ENCODE measurements at regions not wholly inside any gene's neighbourhood (a gene's known extent, or its start where the extent isn't known, plus 50 kb on each side); places are given as distances from the start of the nearest gene placed in this dataset.

DNA sequence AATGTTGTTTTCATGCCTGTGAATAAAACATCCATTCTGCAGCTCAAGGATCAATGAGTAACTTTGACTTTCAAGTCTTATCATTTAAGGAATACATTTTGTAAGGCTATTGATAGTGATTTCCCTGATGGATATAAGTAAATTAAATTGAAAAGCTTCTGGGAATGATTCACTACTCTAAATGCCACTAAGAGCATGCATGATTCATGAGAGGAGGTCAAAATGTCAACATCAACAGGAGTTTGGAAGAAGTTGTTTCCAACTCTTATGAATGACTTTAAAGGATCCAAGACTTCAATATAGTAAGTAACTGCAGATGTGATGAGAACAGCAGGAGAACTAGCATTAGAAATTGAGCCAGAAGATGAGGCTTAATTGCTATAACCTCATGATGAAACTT lies 1487.3 kb downstream of the PCDH7 start:
- Mint-ChIP-seq H3K4me3 (no peak overlapping the region), H3K36me3 (ENCODE audit: low read depth) (no peaks in the 10 kb centered on the region), H3K27ac (no peak overlapping the region), H3K27me3 (no peaks in the 10 kb centered on the region), H3K9me3 (peaks cover 23% of the 10 kb centered on the region), H3K4me1 (no peaks in the 10 kb centered on the region)
- ChIA-PET POLR2A (no interaction called here), CTCF (no interaction called here)
- intact Hi-C loops (cut with micrococcal nuclease) = no loop called here
- ATAC-seq (ENCODE audit: low read depth) (no peak), DNase-seq (no peak)
- TF ChIP-seq, protein P1, sequence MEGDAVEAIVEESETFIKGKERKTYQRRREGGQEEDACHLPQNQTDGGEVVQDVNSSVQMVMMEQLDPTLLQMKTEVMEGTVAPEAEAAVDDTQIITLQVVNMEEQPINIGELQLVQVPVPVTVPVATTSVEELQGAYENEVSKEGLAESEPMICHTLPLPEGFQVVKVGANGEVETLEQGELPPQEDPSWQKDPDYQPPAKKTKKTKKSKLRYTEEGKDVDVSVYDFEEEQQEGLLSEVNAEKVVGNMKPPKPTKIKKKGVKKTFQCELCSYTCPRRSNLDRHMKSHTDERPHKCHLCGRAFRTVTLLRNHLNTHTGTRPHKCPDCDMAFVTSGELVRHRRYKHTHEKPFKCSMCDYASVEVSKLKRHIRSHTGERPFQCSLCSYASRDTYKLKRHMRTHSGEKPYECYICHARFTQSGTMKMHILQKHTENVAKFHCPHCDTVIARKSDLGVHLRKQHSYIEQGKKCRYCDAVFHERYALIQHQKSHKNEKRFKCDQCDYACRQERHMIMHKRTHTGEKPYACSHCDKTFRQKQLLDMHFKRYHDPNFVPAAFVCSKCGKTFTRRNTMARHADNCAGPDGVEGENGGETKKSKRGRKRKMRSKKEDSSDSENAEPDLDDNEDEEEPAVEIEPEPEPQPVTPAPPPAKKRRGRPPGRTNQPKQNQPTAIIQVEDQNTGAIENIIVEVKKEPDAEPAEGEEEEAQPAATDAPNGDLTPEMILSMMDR (IDR thresholded peaks at IDR 0.05) = no peak

DNA sequence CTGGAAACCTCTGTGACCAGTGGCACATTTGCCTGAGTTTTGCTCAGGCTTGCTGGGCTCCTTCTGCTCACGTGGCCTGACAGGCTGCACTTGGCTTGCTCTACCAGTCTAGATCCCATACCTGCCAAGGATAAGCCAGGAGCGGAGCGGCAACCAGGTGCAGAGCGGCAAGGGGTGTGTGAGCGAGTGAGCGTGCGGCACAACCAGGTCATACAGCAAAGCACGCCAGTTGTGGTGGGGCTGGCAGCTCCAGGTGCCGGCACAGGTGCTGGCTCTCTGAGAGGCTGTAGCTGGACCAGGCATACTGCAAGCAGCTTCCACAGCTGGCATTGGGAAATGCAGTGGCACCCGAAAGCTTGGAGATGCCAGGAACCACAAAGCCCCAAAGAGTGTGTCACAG lies 1495.1 kb downstream of the PCDH7 start:
- intact Hi-C loops (cut with micrococcal nuclease) = no loop called here
- Mint-ChIP-seq H3K27ac (no peak overlapping the region), H3K36me3 (ENCODE audit: low read depth) (no peaks in the 10 kb centered on the region), H3K9me3 (peaks cover 7% of the 10 kb centered on the region), H3K27me3 (no peaks in the 10 kb centered on the region), H3K4me1 (no peaks in the 10 kb centered on the region), H3K4me3 (no peak overlapping the region)
- ChIA-PET CTCF (interaction anchor here (0.8 kb wide), 1 partner anchor 32 kb away, joined by 3 read pairs; no protein-coding TSS in a partner anchor), POLR2A (no interaction called here)
- TF ChIP-seq, protein P1 (IDR thresholded peaks at IDR 0.05) = no peak
- DNase-seq (no peak), ATAC-seq (ENCODE audit: low read depth) (no peak)

DNA sequence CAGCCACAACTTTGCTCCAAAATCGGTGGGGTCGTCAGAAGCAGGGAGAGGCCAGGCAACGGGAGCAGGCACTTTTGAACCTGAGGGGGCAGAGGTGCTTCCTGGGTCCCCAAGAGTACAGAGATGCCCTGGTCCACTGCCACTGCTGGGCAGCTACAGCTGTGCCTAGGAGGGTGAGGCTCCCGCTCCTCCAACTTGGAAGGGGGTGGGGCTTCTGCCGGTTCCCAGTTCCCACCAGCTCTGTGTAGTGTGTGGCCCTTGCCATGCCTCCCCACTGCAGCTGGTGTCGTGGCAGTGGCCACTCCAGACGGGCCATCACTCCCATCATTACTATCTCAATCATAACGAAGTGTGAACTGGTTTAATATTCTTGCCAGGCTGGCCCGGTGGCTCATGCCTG lies 1496.3 kb downstream of the PCDH7 start:
- no peak for DNase-seq
- no peak overlapping the region for H3K4me3 Mint-ChIP-seq

DNA sequence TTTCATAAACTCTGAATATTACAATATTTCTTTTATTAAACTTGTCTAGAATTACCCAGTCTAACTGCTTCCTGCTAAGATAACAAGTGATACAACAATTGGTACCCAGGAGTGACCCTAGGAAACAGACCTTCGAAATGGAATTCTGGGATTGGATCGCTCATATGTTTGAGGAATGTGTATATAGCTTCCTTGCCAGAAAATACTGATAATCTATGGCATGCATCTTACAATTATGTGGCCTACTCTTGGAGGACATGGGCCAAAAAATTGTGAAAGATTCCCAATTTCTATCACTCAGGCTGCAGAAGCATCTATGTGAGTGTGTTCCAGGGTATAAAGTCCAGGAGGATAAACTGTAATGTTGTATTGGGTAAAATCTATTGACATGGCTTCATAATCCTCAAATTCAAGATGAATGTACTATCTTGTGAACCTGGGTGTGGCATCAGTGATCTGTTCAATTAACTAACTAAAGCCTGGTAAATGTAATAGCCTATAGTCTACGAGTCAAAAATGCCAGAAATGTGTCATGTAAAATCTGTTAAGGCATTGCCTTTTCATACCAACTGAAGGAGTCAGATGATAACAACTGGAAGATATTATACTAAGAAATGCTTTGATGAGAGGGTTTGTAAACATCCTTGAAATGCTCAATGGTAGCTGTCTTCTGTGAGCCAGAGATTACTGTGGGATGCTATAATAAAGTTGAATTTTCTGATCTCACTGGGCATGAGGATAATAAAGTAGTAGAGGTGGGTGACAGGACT lies 1499.3 kb downstream of the PCDH7 start:
- ATAC-seq (ENCODE audit: low read depth) (no peak), DNase-seq (no peak)
- no peak overlapping the region for H3K4me3 Mint-ChIP-seq
- H3K9me3 Mint-ChIP-seq = peaks cover 6% of the 10 kb centered on the region
- H3K27ac Mint-ChIP-seq = no peak overlapping the region
- ChIA-PET CTCF (no interaction called here), POLR2A (no interaction called here)
- intact Hi-C loops (cut with micrococcal nuclease) = no loop called here
- TF ChIP-seq, protein P1 (IDR thresholded peaks at IDR 0.05) = no peak
- H3K27me3 Mint-ChIP-seq = no peaks in the 10 kb centered on the region
- H3K4me1 Mint-ChIP-seq = no peaks in the 10 kb centered on the region
- no peaks in the 10 kb centered on the region for H3K36me3 Mint-ChIP-seq (ENCODE audit: low read depth)

More for the DNA sequence above, 1496.3 kb downstream of the PCDH7 start:
- TF ChIP-seq, protein P1 (IDR thresholded peaks at IDR 0.05) = no peak
- Mint-ChIP-seq H3K27me3 (no peaks in the 10 kb centered on the region), H3K9me3 (peaks cover 3% of the 10 kb centered on the region), H3K36me3 (ENCODE audit: low read depth) (no peaks in the 10 kb centered on the region), H3K27ac (no peak overlapping the region), H3K4me1 (no peaks in the 10 kb centered on the region)
- intact Hi-C loops (cut with micrococcal nuclease) = no loop called here
- ATAC-seq (ENCODE audit: low read depth) = no peak
- POLR2A ChIA-PET = no interaction called here
- CTCF ChIA-PET = no interaction called here

DNA sequence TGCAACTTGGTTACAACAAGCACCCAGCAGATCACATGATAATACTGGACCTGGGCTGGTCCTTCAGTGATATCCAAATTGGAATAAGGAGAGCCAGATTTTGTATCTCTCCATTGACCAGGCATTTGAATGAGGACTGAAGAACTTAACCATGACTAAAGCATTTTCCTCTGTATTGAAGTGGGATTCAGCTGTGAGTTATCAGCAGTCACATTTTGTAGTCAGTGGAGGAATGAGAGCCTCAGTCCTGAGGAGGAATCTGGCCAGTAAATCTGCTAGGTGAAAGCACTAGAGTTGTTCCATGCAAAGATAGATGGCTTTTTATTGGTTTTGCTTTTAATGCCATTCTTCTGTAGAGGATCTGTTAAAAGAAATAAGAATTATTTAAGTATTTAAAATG lies 1506.0 kb downstream of the PCDH7 start:
- CTCF ChIA-PET = no interaction called here
- Mint-ChIP-seq H3K4me3 (no peak overlapping the region), H3K27me3 (no peaks in the 10 kb centered on the region), H3K4me1 (no peaks in the 10 kb centered on the region), H3K9me3 (peaks cover 6% of the 10 kb centered on the region), H3K27ac (no peak overlapping the region), H3K36me3 (ENCODE audit: low read depth) (no peaks in the 10 kb centered on the region)
- TF ChIP-seq, protein P1 (IDR thresholded peaks at IDR 0.05) = no peak
- ATAC-seq (ENCODE audit: low read depth) = no peak
- no peak for DNase-seq
- POLR2A ChIA-PET = no interaction called here
- intact Hi-C loops (cut with micrococcal nuclease) = no loop called here

Measured in activated B cell treated with CpG ODN at 0.5 μM for 24 hours (primary cell).